Esophagus muscularis mucosa (tissue), 4 donors: ENCODE measurements at regions not wholly inside any gene's neighbourhood (a gene's known extent, or its start where the extent isn't known, plus 50 kb on each side); places are given as distances from the start of the nearest gene placed in this dataset.
"Not testable (repeated sequence)": the region's sequence is repeated elsewhere in the genome, so short reads cannot be mapped to it uniquely, and the experiment has no call there.

Experiments used
- DNase-seq: peaks from one replicate; pipeline ENCODE4 v3.0.0-alpha.2; 2017; ENCODE audit errors: extremely low spot score
- H3K27ac ChIP-seq, 4 donors: fragments of 200-600 bp; sonication (generic); replicated peaks in 1 of 4; 1 replicate in 3 of 4; 2 replicates in 1 of 4; pipeline ENCODE4 v1.5.1; 2016 to 2019; ENCODE audit warnings: mild to moderate bottlenecking in 1 of 4
- H3K27me3 ChIP-seq, 4 donors: fragments of 200-600 bp; sonication (generic); one replicate each; pipeline versions ENCODE4 v1.5.1 to v1.6.0; 2016 to 2019
- H3K36me3 ChIP-seq, 4 donors: fragments of 200-600 bp; sonication (generic); one replicate each; pipeline ENCODE4 v1.5.1; 2016 to 2019
- H3K4me1 ChIP-seq, 4 donors: fragments of 200-600 bp; sonication (generic); one replicate each; pipeline ENCODE4 v1.5.1; 2016 to 2019
- H3K4me3 ChIP-seq, 4 donors: fragments of 200-600 bp; sonication (generic); 1 replicate in 2 of 4; 2 replicates in 2 of 4; pipeline ENCODE4 v1.5.1; 2016 to 2019; ENCODE audit warnings: mild to moderate bottlenecking in 4 of 4, moderate library complexity in 1 of 4
- H3K9me3 ChIP-seq, 4 donors: fragments of 200-600 bp; sonication (generic); 1 replicate in 3 of 4; 2 replicates in 1 of 4; pipeline ENCODE4 v1.5.1; 2016 to 2019
- EP300 ChIP-seq: sonication (generic); formaldehyde crosslinking; IDR thresholded peaks from one replicate; pipeline ENCODE4 v1.6.1; 2017; ENCODE audit warnings: antibody characterized with exemption
- POLR2A ChIP-seq: fragments of 450-650 bp; IDR thresholded peaks from one replicate; pipeline ENCODE4 v1.6.1; 2017; ENCODE audit warnings: antibody characterized with exemption, moderate library complexity, mild to moderate bottlenecking, low read depth
- POLR2AphosphoS5 ChIP-seq, 2 donors: sonication (generic); formaldehyde crosslinking; IDR thresholded peaks; one replicate each; pipeline ENCODE4 v1.6.1; 2017; ENCODE audit warnings: antibody characterized with exemption in 2 of 2
- WGBS: methylation state at CpG from one replicate; pipeline ENCODE4 v1.1.5; 2018; 5-methylcytosine and 5-hydroxymethylcytosine counted together
- intact Hi-C: fragments of 100-400 bp; cut with DNase I; formaldehyde crosslinking; loops from one replicate; pipeline ENCODE4 v1.15.1; 2023
- TF ChIP-seq, protein P1 (sequence below), 3 experiments: fragments of 200-600 bp in 2 of 3; fragments of 450-650 bp in 1 of 3; sonication (generic) in 2 of 3; IDR thresholded peaks; one replicate each; pipeline ENCODE4 v1.5.1; 2017 to 2019; ENCODE audit warnings: antibody characterized with exemption in 3 of 3, mild to moderate bottlenecking in 2 of 3, moderate library complexity in 1 of 3

GRCh38 chr11:69218271-69218682 is 62.5 kb downstream of the SMIM38 start:
- no peak for DNase-seq
- intact Hi-C loops = no loop called here

DNA sequence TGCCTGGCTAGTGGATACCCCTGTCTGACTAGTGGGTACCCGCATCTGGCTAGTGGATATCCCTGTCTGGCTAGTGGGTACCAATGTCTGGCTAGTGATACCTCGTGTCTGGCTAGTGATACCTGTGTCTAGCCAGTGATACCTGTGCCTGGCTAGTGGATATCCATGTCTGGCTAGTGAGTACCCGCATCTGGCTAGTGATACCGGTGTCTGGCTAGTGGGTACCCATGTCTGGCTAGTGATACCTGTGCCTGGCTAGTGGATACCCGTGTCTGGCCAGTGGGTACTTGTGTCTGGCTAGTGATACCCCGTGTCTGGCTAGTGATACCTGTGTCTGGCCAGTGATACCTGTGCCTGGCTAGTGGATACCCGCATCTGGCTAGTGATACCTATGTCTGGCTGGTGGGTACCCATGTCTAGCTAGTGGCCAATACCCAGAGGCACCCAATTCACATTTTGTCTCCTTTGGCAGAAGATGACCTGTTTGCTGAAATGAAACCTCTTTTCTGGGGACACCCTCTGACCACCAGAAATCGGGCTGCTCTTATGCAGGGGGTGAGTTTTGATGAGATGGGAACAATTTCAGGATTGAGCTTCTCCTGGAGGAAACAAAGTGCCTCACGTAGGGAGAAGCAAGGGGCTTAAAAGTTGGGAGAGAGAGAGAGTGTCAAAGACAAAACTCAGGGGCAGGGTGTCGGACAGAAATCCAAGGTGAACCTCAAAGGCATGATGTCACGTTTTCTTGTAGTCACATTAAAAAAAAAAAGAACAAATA is 63.4 kb downstream of the SMIM38 start:
- no peaks in the 10 kb centered on the region for H3K36me3 ChIP-seq
- WGBS = 83% methylated on average over 9 of the region's 11 CpGs
- intact Hi-C loops = no loop called here
- no peak overlapping the region for H3K4me3 ChIP-seq
- DNase-seq = no peak
- peaks cover 0 to 3% (median 0%) of the 10 kb centered on the region in 4 donors for H3K27me3 ChIP-seq
- no peaks in the 10 kb centered on the region for H3K9me3 ChIP-seq
- H3K27ac ChIP-seq = no peak overlapping the region
- TF ChIP-seq, protein P1, sequence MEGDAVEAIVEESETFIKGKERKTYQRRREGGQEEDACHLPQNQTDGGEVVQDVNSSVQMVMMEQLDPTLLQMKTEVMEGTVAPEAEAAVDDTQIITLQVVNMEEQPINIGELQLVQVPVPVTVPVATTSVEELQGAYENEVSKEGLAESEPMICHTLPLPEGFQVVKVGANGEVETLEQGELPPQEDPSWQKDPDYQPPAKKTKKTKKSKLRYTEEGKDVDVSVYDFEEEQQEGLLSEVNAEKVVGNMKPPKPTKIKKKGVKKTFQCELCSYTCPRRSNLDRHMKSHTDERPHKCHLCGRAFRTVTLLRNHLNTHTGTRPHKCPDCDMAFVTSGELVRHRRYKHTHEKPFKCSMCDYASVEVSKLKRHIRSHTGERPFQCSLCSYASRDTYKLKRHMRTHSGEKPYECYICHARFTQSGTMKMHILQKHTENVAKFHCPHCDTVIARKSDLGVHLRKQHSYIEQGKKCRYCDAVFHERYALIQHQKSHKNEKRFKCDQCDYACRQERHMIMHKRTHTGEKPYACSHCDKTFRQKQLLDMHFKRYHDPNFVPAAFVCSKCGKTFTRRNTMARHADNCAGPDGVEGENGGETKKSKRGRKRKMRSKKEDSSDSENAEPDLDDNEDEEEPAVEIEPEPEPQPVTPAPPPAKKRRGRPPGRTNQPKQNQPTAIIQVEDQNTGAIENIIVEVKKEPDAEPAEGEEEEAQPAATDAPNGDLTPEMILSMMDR (IDR thresholded peaks at IDR 0.05) = no peak
- TF ChIP-seq POLR2AphosphoS5 (IDR thresholded peaks at IDR 0.05) (no peak), EP300 (no peak), POLR2A (no peak)
- H3K4me1 ChIP-seq = peaks cover 0 to 6% (median 2%) of the 10 kb centered on the region in 4 donors

More at GRCh38 chr11:69218271-69218682, 62.5 kb downstream of the SMIM38 start:
- TF ChIP-seq EP300 = no peak
- no peak for TF ChIP-seq POLR2A
- Histone ChIP-seq H3K27ac (no peak overlapping the region), H3K27me3 (peaks cover 0 to 3% (median 0%) of the 10 kb centered on the region in 4 donors), H3K9me3 (no peaks in the 10 kb centered on the region), H3K36me3 (no peaks in the 10 kb centered on the region), H3K4me1 (peaks cover 0 to 6% (median 2%) of the 10 kb centered on the region in 4 donors), H3K4me3 (no peak overlapping the region)
- 72% methylated on average over 8 of the region's 8 CpGs for WGBS

DNA sequence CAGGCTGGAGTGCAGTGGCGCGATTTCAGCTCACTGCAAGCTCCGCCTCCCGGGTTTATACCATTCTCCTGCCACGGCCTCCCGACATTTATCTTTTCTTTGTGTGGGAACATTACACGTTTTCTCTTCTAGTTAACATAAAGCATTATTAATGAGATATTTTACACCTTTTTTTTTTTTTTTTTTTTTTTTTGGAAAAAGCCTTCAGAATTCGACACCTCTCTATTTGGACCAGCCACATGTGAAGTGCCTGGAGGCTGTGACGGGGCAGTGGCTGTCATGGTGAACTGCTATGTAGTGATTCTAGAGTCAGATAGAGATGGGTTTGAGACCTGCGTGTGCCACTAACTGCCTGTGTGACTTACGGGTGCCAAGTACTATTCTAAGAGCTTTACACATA is 64.3 kb downstream of the SMIM38 start:
- peaks cover 0 to 6% (median 2%) of the 10 kb centered on the region in 4 donors for H3K4me1 ChIP-seq
- WGBS = 81% methylated on average over 11 of the region's 11 CpGs
- TF ChIP-seq EP300 = no peak
- TF ChIP-seq, protein P1 (IDR thresholded peaks at IDR 0.05) = no peak
- TF ChIP-seq POLR2A = no peak
- no peak for TF ChIP-seq POLR2AphosphoS5 (IDR thresholded peaks at IDR 0.05)
- H3K36me3 ChIP-seq = no peaks in the 10 kb centered on the region
- no peak overlapping the region for H3K27ac ChIP-seq
- peaks cover 0 to 3% (median 0%) of the 10 kb centered on the region in 4 donors for H3K27me3 ChIP-seq
- intact Hi-C loops = no loop called here
- no peak for DNase-seq
- no peak overlapping the region for H3K4me3 ChIP-seq
- H3K9me3 ChIP-seq = no peaks in the 10 kb centered on the region

DNA sequence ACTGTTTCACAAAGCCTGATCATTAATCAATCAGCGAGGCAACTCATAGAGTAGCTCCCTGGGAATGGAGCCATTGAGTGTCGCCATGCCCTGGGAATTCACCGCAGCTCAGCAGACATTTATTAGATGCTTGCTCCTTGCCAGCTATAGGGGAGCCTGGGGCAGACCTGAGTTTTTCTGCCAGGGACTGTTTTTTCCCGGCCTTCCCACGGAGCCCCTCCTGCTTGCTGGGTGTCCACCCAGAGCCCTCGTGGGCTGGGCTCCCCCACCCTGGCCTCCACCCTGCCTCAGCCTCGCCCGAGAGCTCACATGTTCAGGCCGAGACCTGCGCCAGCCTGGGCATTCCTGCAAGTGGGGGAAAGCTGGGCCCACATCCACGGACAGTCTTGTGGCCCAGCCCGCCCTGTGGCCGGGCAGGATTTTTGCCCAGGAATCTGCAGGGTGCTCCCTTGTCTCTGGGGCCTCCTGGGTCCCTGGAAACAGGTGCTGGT is 64.9 kb downstream of the SMIM38 start:
- TF ChIP-seq POLR2AphosphoS5 (IDR thresholded peaks at IDR 0.05) (no peak), EP300 (no peak), POLR2A (no peak)
- TF ChIP-seq, protein P1 (IDR thresholded peaks at IDR 0.05) = no peak
- Histone ChIP-seq H3K4me3 (no peak overlapping the region), H3K9me3 (no peaks in the 10 kb centered on the region), H3K36me3 (no peaks in the 10 kb centered on the region), H3K27ac (no peak overlapping the region), H3K4me1 (peaks cover 0 to 6% (median 2%) of the 10 kb centered on the region in 4 donors), H3K27me3 (peaks cover 0 to 3% (median 0%) of the 10 kb centered on the region in 4 donors)
- DNase-seq = no peak
- intact Hi-C loops = no loop called here
- 94% methylated on average over 13 of the region's 13 CpGs for WGBS

DNA sequence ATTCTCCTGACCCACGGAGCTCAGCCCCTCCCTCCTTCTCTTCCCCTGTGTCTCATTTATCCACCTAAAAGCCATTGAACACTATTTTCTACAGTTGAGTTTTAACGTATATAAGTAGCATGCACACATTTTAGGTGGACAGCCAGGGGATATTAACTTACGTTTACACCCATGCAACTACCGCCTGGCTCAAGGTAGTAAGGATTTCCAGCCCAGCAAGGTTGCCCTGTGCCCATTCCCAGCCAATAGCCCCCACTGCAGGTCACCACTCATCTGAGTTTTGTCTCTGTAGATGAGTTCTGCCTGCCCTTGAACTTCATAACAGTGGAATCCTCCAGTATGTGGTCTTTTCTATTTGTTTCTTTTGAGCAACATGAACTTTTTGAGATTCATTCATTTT is 65.4 kb downstream of the SMIM38 start:
- intact Hi-C loops = no loop called here
- no peak overlapping the region for H3K4me3 ChIP-seq
- TF ChIP-seq POLR2A = no peak
- no peak for TF ChIP-seq POLR2AphosphoS5 (IDR thresholded peaks at IDR 0.05)
- H3K27ac ChIP-seq = no peak overlapping the region
- H3K27me3 ChIP-seq = peaks cover 0 to 3% (median 0%) of the 10 kb centered on the region in 4 donors
- no peaks in the 10 kb centered on the region for H3K9me3 ChIP-seq
- no peak for DNase-seq
- H3K4me1 ChIP-seq = peaks cover 0 to 6% (median 2%) of the 10 kb centered on the region in 4 donors
- no peaks in the 10 kb centered on the region for H3K36me3 ChIP-seq
- 86% methylated on average over 4 of the region's 4 CpGs for WGBS

DNA sequence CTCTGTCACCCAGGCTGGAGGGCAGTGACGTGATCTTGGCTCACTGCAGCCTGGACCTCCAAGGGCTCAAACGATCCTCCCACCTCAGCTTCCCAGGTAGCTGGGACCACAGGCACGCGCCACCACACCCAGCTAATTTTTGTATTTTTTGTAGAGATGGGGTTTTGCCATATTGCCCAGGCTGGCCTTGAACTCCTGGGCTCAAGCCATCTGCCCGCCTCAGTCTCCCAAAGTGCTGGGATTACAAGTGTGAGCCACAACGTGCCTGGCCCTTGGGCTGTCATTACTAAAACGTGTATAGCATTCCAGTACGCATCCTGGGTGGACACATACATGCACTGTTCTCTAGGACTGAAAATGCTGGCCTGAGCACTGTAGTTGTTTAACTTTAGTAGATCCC is 65.9 kb downstream of the SMIM38 start:
- DNase-seq, H3K27ac ChIP-seq, H3K27me3 ChIP-seq, H3K9me3 ChIP-seq, H3K4me1 ChIP-seq, intact Hi-C loops, H3K36me3 ChIP-seq, H3K4me3 ChIP-seq: not testable (repeated sequence)
- 93% methylated on average over 8 of the region's 8 CpGs for WGBS
